Left hindlimb (tissue), 1 donor: ENCODE measurements at regions not wholly inside any gene's neighbourhood (a gene's known extent, or its start where the extent isn't known, plus 50 kb on each side); places are given as distances from the start of the nearest gene placed in this dataset.
A peak's percentile ranks its signal among the peaks of the same experiment; 100 is the strongest.

Experiments used
- DNase-seq: peaks from one replicate; pipeline ENCODE4 v3.0.0-alpha.2; 2018

DNA sequence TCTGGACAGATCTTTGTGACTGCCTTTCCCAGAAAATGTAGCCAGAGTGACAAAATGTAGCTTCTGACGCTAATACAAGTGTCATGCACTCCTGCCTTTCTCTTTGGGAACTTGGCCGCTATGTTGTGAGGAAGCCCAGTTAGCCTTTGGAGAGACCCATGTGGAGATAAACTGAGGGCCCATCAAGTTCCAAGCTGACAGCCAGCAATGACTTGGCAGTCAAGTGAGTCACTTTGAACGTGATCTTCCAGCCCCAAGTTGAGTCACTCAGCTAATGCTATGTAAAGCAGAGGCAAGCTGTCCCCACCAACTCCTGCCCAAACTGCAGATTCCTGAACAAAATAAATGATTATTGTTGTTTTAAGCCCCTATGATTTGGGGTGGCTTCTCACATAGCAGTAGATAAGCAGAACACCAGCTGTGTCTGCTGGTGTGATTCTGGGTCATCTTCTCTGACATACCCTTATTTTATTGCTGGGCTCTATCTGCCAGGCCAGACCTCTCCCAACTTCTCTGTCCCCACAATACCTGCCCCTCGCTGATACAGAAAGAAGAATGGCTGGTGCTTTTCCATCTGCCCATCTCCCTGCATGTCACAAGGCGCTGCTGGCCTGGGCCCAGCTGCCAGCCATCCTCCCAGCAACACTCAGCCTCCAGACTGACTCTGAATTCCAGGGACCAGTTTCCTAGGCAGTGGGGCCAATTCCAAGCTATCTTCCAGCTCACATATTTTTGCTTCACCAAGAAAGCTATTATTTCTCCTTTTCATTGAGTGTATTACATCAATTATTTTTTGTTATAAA lies 274.8 kb downstream of the LRFN2 start:
- no peak for DNase-seq

GRCh38 chr6:40308533-40309306 lies 278.4 kb downstream of the LRFN2 start:
- peak; percentile 59 for DNase-seq

GRCh38 chr6:40307712-40308111 lies 279.5 kb downstream of the LRFN2 start:
- no peak for DNase-seq

DNA sequence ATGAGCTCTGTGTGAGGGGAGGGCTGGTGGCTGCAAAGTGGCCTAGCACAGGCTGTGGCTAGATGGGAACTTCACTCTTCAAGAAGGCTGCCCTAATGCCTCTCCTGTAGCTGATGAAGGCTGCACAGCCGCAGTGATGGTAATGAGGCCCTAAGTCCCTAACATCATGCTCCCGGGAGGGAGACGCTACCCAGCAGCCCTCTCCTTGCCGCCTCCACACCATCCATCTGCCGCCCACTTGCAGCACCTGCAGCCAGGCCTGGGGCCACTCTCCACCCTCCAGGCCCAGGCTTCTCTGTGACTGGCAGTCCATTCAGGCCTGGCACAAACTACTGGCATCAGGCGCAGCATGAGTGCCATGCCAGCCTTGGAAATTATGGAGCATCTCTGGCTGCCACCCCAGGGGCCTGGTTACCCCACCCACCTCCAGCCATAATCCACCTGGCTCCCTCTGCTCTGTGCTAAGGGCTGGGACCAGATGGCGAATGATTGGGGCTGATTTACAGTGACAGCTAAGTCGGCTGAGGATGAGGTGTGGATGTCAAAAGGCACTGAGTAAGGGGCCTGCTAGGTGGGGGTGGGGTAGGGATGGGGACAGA lies 284.2 kb downstream of the LRFN2 start:
- no peak for DNase-seq

DNA sequence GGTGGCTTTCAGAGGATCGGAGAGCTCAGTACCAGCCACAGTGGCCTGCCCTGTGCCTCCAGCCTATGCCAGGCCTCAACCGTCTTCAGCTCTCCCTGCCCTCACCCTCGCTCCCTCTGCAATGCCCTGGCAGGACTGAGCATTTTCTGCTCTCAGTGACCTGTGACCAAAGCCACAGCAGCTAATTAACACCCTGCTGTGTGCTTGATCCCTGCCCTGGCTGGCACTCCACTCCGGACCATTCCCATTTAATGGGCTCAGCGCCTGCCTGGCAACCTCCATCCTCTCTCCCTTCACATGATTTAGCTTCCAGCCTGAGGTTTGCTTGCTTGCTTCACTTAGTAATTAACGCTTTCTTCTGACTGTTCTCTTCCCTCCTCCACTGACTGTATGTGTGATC lies 287.5 kb downstream of the LRFN2 start:
- no peak for DNase-seq

GRCh38 chr6:40298207-40298606 lies 289.0 kb downstream of the LRFN2 start:
- DNase-seq: no peak

DNA sequence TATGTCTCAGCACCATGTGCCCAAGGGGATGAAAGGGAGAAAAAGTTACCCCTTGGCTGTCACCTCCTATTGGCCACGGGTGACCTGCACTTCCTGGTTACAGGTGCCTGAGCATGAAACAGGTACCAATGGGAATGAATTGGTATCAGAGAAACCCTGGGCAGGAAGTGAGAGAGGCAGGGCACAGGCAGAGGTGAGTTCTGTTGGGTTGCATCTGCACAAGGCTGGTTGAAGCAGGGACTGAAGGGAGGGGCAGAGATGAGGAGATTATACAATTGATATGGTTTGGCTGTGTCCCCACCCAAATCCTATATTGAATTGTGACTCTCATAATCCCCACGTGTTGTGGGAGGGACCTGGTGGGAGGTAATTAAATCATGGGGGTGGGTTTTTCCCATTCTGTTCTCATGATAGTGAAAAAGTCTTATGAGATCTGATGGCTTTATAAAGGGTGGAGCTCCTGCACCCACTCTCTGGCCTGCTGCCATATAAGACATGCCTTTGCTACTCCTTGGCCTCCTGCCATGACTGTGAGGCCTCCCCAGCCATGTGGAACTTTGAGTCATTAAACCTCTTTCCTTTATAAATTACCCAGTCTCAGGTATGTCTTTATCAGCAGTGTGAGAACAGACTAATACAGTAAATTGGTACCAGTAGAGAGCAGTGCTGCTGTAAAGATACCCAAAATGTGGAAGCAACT lies 291.8 kb downstream of the LRFN2 start:
- no peak for DNase-seq

GRCh38 chr6:40293460-40294185 lies 293.5 kb downstream of the LRFN2 start:
- no peak for DNase-seq

- DNase-seq: no peak
Observed at GRCh38 chr6:40293060-40293459, 294.1 kb downstream of the LRFN2 start.

DNA sequence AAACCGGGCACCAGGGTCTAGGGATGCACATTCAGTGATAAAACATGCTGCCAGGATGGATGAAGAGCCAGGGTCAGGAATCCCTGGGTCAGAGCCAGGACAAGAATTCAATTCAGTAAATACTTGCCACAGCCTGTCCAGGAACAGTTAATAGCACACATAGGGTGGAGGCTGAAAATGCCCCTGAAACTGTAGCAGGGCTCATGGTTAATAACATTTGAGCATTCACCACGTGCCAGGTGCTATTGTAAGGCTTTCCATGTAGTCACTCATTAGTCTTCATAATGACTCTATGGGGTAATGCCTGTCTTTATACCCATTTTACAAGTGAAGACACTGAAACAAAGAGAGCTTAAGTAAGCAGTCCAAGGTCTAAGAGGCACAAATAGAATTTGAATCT lies 296.3 kb downstream of the LRFN2 start:
- DNase-seq: no peak

GRCh38 chr6:40288919-40289318 lies 298.2 kb downstream of the LRFN2 start:
- no peak for DNase-seq

GRCh38 chr6:40287296-40287850 lies 299.8 kb downstream of the LRFN2 start:
- no peak for DNase-seq

DNA sequence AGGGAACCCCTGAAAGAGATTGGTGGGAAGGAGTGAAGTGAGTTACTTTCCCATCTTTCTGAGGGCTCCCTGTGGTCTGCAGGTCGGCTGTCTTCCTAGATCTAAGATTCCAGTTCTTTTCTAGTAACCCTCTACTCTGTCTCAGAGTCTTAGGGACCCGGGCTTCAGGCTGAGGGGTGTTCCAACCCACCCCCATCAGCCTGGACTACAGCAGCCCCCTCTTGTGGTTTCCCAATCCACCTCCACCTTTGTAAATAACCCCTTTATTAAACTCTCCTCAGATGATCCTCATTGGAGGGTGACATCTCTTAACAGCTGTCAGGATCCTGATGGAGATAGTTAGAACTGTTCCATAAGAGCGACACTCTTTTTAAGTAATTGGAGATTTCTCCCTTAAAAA lies 300.4 kb downstream of the LRFN2 start:
- no peak for DNase-seq

DNA sequence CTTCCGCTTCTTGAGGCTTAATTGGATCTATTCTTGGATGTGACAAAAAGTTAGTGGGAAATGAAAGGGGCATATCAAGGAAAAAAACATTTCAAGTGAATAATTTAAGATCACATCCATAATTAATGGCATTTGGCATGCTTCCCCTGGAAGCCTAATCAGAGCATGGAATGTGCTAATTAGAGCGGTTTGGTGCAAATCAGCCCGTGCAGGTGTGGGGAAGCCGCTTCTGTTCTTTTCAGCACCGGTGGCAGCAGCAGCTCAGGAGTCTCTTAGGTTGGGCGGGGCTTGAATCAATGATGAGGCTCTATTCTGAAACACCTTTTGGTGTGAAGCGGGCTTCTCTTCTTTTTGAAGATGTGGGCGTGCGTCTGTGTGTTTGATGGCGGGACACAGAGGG lies 301.2 kb downstream of the LRFN2 start:
- DNase-seq: no peak

GRCh38 chr6:40285535-40285934 lies 301.6 kb downstream of the LRFN2 start:
- no peak for DNase-seq

DNA sequence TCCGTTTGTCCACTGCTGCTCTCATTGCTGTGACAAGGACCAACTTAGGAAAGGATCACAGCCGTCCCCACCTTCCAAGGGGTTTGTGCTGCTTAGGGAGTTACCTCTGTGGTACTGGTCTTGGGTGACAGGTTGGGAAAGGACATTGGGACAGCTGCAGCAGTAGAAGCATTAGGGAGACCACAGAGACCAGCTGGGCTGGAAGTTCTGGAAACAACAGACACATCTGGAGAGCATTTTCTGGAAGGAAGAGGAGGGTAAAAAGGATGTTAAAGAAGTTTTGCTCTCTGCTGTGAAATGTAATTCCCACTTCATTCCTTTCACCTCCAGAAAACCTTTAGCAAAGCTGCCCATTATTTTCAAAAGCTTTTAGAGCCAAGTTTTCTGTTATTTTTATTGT lies 304.2 kb downstream of the LRFN2 start:
- no peak for DNase-seq

DNA sequence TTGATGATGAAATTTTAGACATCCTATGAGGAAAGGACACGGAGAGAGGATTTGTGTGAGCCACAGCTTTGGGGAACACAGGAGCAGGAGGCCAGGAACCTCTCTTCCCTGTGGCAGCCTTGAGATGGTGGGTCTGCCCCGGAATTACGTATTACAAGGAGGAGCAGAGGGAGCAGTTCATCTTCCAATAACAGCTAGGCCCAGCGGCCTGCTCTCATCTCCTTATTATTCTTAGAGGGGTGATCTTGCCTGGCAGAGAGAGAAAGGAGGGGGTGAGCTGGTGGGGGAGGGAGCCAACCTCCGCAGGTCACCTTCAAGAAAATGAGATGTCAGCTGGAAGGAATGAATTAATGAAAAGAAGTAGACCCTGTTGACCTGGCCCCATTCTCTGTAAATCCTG lies 305.8 kb downstream of the LRFN2 start:
- no peak for DNase-seq

DNA sequence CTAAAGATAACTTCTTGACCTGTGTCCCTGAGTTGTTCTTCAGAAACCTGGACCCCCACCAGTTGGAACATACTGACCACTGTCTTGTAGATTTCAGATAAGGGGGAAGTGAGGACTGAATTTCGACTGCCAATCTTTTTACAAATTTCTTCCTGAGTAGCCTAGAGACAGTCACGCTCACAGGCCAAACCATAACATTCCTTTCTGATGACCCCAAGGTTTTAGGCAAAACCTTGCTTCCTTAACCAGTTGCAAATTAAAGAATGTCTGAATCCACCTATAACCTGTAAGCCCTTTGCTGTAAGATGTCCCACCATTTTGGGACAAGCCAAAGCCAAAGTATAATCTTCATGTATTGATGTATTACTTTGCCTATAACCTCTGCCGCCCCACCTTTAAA lies 306.9 kb downstream of the LRFN2 start:
- DNase-seq: no peak

DNA sequence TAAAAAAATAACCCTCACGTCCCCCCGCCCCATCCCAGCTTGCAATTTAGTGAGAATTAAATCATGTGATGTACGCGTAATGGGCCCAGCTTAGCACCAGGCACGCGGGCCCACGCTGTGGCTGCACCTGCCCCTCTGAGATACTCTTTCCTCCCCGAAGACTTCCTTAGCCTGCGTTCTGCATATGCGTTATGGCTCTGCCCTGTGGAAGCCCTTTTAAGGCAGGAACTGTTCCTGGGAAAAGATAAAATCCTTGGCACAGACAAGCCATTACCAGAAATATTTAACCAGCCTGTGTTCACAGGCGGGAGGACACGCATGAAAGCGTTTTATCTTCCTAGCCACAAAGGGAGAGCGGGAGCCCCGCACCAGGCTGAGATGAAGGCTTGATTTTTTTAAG lies 311.0 kb downstream of the LRFN2 start:
- DNase-seq: no peak

GRCh38 chr6:40274058-40274457 lies 313.1 kb downstream of the LRFN2 start:
- no peak for DNase-seq

- no peak for DNase-seq
Observed at GRCh38 chr6:40268614-40269013, 318.6 kb downstream of the LRFN2 start.

DNA sequence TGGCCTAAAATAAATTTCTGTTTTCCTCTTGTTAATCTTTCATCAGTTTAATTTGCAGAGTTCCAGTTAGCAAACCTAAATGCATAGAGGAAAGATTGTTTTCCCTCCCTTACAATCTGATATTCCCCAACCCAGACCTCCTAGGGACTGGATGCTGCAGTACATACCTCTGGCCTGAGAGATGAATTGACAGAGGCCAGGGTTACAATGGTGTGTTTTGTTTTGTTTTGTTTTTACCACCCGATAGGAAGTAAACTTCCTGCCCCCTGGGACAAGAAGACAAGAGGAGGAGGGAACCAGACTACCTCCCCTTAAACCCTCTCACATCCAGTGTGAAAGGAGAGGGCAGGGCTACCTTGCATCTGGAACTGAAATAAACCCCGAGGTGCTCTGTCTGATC lies 319.0 kb downstream of the LRFN2 start:
- no peak for DNase-seq
